Calu3 (cell line): ENCODE measurements at regions not wholly inside any gene's neighbourhood (a gene's known extent, or its start where the extent isn't known, plus 50 kb on each side); places are given as distances from the start of the nearest gene placed in this dataset.

ENCODE experiments used
- BruUV-seq: library from RNA; stranded (reverse); fragments of 400-500 nt; replicated peaks from 2 replicates; lab custom pipeline; 2021; lab: Mats Ljungman, UMichigan
- CTCF ChIA-PET: fragments of 300-600 bp; sonication (Branson Sonifier 250); formaldehyde crosslinking; loops from one replicate; lab custom pipeline; 2022; ENCODE audit warnings: antibody characterized with exemption; lab: Charles Lee
- DNase-seq: peaks from one replicate; pipeline ENCODE4 v3.0.0; 2022
- H3K27ac Mint-ChIP-seq: one replicate; pipeline ENCODE4 v1.8.0; 2022; ENCODE audit warnings: mixed read lengths; ENCODE audit not compliant: unreplicated experiment
- H3K27me3 Mint-ChIP-seq: one replicate; pipeline ENCODE4 v1.8.0; 2022; ENCODE audit warnings: mixed read lengths; ENCODE audit not compliant: unreplicated experiment
- H3K36me3 Mint-ChIP-seq: one replicate; pipeline ENCODE4 v1.8.0; 2022; ENCODE audit warnings: mild to moderate bottlenecking, moderate library complexity, mixed read lengths; ENCODE audit not compliant: insufficient read depth, unreplicated experiment
- H3K4me1 Mint-ChIP-seq: one replicate; pipeline ENCODE4 v1.8.0; 2022; ENCODE audit warnings: mild to moderate bottlenecking, low read depth, mixed read lengths; ENCODE audit not compliant: unreplicated experiment
- H3K4me3 Mint-ChIP-seq: one replicate; pipeline ENCODE4 v1.8.0; 2022; ENCODE audit warnings: mild to moderate bottlenecking, low read depth, moderate library complexity, mixed read lengths; ENCODE audit not compliant: unreplicated experiment
- H3K9me3 Mint-ChIP-seq: one replicate; pipeline ENCODE4 v1.8.0; 2022; ENCODE audit warnings: low read depth, mixed read lengths; ENCODE audit not compliant: unreplicated experiment
- intact Hi-C: fragments of 100-400 bp; cut with micrococcal nuclease; formaldehyde crosslinking; loops from one replicate; pipeline ENCODE4 v1.10.0; 2022; ENCODE audit not compliant: unreplicated experiment
- TF ChIP-seq, protein P1 (sequence below): fragments of 200-600 bp; IDR thresholded peaks from one replicate; pipeline ENCODE4 v1.8.0; 2022; ENCODE audit warnings: antibody characterized with exemption; ENCODE audit not compliant: unreplicated experiment

DNA sequence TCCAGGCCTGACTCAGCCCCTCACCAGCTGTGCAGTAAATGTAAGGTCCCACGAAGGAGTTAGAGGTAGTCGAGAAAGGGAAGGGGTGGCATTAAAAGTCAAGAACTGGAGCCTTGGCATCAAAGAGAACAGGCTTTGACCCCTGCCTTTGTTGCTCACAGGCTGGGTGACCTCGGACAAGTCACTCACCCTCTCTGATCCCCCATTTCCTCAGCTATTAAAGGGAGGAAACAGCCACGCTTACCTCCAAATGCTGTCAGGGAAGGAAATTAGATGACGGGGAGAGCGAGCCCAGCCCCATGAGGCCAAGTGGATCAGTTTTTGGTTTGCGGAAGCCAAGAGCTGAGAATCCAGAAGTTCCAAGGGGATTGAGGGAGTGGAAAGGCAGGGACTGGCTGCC, 104.9 kb upstream of the MYL2 start:
- Mint-ChIP-seq H3K27ac (no peak overlapping the region), H3K27me3 (peaks cover 97% of the 10 kb centered on the region), H3K36me3 (no peaks in the 10 kb centered on the region), H3K9me3 (no peaks in the 10 kb centered on the region), H3K4me3 (no peak overlapping the region), H3K4me1 (peaks cover 7% of the 10 kb centered on the region)
- CTCF ChIA-PET = no interaction called here
- no peak for DNase-seq
- TF ChIP-seq, protein P1, sequence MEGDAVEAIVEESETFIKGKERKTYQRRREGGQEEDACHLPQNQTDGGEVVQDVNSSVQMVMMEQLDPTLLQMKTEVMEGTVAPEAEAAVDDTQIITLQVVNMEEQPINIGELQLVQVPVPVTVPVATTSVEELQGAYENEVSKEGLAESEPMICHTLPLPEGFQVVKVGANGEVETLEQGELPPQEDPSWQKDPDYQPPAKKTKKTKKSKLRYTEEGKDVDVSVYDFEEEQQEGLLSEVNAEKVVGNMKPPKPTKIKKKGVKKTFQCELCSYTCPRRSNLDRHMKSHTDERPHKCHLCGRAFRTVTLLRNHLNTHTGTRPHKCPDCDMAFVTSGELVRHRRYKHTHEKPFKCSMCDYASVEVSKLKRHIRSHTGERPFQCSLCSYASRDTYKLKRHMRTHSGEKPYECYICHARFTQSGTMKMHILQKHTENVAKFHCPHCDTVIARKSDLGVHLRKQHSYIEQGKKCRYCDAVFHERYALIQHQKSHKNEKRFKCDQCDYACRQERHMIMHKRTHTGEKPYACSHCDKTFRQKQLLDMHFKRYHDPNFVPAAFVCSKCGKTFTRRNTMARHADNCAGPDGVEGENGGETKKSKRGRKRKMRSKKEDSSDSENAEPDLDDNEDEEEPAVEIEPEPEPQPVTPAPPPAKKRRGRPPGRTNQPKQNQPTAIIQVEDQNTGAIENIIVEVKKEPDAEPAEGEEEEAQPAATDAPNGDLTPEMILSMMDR = no peak
- no TSS peak for BruUV-seq
- intact Hi-C loops = loop anchor here (2.0 kb wide), 1 partner anchor 150 kb away; no protein-coding TSS in a partner anchor

- TF ChIP-seq, protein P1 = peak; percentile 88
- DNase-seq = peak; percentile 81
- no peak overlapping the region for H3K27ac Mint-ChIP-seq
- intact Hi-C loops = loop anchor here (1.0 to 2.0 kb wide), 3 partner anchors 150 to 289 kb away; no protein-coding TSS in a partner anchor
- peaks cover 100% of the 10 kb centered on the region for H3K27me3 Mint-ChIP-seq
- no peaks in the 10 kb centered on the region for H3K36me3 Mint-ChIP-seq
- no TSS peak for BruUV-seq
- H3K4me3 Mint-ChIP-seq = no peak overlapping the region
- CTCF ChIA-PET = no interaction called here
- no peaks in the 10 kb centered on the region for H3K9me3 Mint-ChIP-seq
- H3K4me1 Mint-ChIP-seq = peaks cover 7% of the 10 kb centered on the region
These were observed 103.9 kb upstream of the MYL2 start for GRCh38 chr12:111024205-111024801.

DNA sequence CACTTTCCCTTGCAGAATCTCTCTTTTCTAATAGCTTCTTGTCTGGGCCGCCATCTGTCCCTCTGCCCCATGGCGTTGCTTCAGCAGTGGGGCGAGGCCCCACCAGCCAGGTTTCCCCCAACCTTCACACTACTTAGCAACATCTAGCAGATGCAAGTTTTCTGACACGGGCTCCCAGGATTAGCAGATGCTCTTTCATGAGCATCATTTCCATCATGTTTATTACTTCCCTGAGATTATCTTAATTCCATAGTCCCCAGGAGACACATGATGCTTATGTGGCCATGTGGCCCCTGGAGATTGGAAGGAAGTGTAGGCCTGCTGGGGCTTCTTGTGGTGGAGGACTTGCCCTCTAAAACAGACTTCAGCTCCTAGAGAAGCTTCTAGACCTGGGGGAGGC, 102.0 kb upstream of the MYL2 start:
- Mint-ChIP-seq H3K4me1 (peaks cover 7% of the 10 kb centered on the region), H3K27ac (no peak overlapping the region), H3K36me3 (no peaks in the 10 kb centered on the region), H3K4me3 (no peak overlapping the region), H3K9me3 (no peaks in the 10 kb centered on the region), H3K27me3 (peaks cover 99% of the 10 kb centered on the region)
- intact Hi-C loops = no loop called here
- CTCF ChIA-PET = interaction anchor here (0.7 kb wide), 1 partner anchor 278 kb away, joined by 4 read pairs; no protein-coding TSS in a partner anchor
- TF ChIP-seq, protein P1 = no peak
- no peak for DNase-seq
- no TSS peak for BruUV-seq

DNA sequence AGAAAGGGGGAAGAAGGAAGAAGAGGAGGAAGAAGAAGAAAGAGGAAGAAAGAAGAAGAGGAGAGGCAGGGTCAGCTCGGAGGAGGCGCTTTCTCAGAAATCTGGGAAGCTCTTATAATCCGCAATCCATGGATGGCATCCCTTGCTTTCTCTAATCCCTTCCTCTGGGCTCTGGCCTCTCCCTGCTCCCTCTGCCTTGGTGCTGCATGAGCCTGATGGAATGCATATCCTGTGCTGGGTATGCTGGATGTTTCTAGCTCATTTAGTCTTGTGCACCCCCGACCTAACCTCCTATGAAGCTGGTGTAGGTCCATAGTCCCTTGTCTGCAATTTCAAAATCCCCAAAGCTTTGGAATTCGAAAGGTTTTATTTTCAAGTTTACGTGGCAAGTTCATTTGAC, 94.2 kb upstream of the MYL2 start:
- no peak overlapping the region for H3K4me3 Mint-ChIP-seq
- no peak for DNase-seq
- TF ChIP-seq, protein P1 = no peak
- no peaks in the 10 kb centered on the region for H3K4me1 Mint-ChIP-seq
- H3K27me3 Mint-ChIP-seq = peaks cover 99% of the 10 kb centered on the region
- intact Hi-C loops = no loop called here
- no peaks in the 10 kb centered on the region for H3K9me3 Mint-ChIP-seq
- BruUV-seq = no TSS peak
- CTCF ChIA-PET = interaction anchor here (0.7 kb wide), 2 partner anchors 15 to 317 kb away, joined by 4 read pairs; no protein-coding TSS in a partner anchor
- no peaks in the 10 kb centered on the region for H3K36me3 Mint-ChIP-seq
- H3K27ac Mint-ChIP-seq = no peak overlapping the region
